Body of pancreas (tissue), 4 donors: ENCODE measurements at regions not wholly inside any gene's neighbourhood (a gene's known extent, or its start where the extent isn't known, plus 50 kb on each side); places are given as distances from the start of the nearest gene placed in this dataset.

ENCODE experiments used
- POLR2A ChIP-seq, 3 donors: fragments of 450-650 bp; IDR thresholded peaks; one replicate each; pipeline ENCODE4 v1.6.1; 2016; ENCODE audit warnings: antibody characterized with exemption in 3 of 3, mild to moderate bottlenecking in 2 of 3
- TF ChIP-seq, protein P1 (sequence below), 7 experiments: fragments of 450-650 bp in 4 of 7; fragments of 200-600 bp in 3 of 7; sonication (generic) in 3 of 7; IDR thresholded peaks; one replicate each; pipeline ENCODE4 v1.5.1; 2016 to 2019; ENCODE audit warnings: antibody characterized with exemption in 7 of 7

DNA sequence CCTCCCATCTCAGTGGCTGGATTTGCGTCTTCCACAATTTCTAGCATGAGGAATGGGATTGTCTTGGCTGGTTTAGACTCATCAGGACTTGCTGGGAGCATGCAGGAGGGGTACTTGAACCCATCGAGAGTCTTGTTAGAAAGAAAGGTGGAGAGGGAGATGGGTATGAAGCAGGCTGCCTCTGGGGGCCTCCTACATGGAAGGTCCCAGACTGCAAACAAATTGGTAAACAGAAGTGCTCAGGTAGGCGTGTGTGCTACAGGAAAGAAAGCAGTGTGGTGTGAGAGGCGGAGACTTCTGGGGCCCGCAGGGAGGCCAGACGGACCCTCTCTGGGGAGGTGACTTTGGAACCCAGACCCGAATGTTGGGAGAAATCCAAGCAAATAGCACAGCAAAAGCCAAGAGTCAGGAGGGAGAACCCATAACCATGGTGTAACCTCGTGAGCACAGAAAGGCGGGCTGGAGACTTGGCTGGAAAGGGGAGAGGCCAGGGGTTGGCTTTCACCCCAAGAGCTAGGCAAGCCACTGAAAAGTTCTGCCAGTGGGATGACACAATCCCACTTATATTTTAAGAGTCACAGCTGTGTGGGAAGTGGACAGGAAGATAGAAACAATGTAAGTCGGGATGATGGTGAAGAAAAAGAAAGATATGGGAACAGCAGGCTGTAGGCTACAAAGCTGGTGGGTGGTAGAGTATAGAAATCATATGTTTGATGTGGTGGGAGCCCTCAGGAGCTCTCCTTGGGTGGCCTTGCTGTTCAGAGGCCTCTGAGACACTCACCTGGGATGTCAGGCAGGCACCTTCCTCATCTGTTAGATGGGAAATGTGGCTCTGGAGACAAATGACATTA, 130.1 kb upstream of the PRR20G start:
- TF ChIP-seq, protein P1, sequence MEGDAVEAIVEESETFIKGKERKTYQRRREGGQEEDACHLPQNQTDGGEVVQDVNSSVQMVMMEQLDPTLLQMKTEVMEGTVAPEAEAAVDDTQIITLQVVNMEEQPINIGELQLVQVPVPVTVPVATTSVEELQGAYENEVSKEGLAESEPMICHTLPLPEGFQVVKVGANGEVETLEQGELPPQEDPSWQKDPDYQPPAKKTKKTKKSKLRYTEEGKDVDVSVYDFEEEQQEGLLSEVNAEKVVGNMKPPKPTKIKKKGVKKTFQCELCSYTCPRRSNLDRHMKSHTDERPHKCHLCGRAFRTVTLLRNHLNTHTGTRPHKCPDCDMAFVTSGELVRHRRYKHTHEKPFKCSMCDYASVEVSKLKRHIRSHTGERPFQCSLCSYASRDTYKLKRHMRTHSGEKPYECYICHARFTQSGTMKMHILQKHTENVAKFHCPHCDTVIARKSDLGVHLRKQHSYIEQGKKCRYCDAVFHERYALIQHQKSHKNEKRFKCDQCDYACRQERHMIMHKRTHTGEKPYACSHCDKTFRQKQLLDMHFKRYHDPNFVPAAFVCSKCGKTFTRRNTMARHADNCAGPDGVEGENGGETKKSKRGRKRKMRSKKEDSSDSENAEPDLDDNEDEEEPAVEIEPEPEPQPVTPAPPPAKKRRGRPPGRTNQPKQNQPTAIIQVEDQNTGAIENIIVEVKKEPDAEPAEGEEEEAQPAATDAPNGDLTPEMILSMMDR (IDR thresholded peaks at IDR 0.05), result no peak
- no peak for TF ChIP-seq POLR2A (IDR thresholded peaks at IDR 0.05)
